ENCODE measurements at regions not wholly inside any gene's neighbourhood (a gene's known extent, or its start where the extent isn't known, plus 50 kb on each side); places are given as distances from the start of the nearest gene placed in this dataset.

DNA sequence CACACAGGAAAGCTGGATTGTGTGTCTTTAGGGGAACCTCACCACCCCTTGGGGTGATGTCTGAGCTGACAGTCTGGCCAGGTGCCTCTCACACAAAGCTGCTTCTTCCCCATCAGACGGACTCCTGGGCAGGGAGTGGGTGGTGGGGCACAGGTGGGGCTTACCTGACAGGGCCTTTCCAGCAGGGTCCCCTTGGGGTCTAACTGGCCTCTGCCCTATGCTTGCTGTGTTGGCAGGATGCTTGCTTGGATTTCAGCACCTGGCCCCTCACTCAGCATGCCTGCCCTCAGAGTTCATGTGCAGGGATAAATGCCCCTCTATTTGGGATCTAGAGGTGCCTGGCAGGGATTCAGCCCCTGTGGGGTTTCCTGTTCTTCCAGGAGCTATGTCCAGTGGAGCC is 496.9 kb upstream of the ZMIZ1 start:
- TF ChIP-seq, protein P1, sequence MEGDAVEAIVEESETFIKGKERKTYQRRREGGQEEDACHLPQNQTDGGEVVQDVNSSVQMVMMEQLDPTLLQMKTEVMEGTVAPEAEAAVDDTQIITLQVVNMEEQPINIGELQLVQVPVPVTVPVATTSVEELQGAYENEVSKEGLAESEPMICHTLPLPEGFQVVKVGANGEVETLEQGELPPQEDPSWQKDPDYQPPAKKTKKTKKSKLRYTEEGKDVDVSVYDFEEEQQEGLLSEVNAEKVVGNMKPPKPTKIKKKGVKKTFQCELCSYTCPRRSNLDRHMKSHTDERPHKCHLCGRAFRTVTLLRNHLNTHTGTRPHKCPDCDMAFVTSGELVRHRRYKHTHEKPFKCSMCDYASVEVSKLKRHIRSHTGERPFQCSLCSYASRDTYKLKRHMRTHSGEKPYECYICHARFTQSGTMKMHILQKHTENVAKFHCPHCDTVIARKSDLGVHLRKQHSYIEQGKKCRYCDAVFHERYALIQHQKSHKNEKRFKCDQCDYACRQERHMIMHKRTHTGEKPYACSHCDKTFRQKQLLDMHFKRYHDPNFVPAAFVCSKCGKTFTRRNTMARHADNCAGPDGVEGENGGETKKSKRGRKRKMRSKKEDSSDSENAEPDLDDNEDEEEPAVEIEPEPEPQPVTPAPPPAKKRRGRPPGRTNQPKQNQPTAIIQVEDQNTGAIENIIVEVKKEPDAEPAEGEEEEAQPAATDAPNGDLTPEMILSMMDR (IDR thresholded peaks at IDR 0.05; ENCODE audit: low read length), result no peak
- no peak for TF ChIP-seq EZH2 (IDR thresholded peaks at IDR 0.05; ENCODE audit: borderline replicate concordance, low read length)
